M059J (cell line): ENCODE measurements at regions not wholly inside any gene's neighbourhood (a gene's known extent, or its start where the extent isn't known, plus 50 kb on each side); places are given as distances from the start of the nearest gene placed in this dataset.
"Not testable (repeated sequence)": the region's sequence is repeated elsewhere in the genome, so short reads cannot be mapped to it uniquely, and the experiment has no call there.

ENCODE experiments used
- DNase-seq: peaks from one replicate; pipeline ENCODE4 v3.0.0-alpha.2; 2012; ENCODE audit warnings: low read depth

DNA sequence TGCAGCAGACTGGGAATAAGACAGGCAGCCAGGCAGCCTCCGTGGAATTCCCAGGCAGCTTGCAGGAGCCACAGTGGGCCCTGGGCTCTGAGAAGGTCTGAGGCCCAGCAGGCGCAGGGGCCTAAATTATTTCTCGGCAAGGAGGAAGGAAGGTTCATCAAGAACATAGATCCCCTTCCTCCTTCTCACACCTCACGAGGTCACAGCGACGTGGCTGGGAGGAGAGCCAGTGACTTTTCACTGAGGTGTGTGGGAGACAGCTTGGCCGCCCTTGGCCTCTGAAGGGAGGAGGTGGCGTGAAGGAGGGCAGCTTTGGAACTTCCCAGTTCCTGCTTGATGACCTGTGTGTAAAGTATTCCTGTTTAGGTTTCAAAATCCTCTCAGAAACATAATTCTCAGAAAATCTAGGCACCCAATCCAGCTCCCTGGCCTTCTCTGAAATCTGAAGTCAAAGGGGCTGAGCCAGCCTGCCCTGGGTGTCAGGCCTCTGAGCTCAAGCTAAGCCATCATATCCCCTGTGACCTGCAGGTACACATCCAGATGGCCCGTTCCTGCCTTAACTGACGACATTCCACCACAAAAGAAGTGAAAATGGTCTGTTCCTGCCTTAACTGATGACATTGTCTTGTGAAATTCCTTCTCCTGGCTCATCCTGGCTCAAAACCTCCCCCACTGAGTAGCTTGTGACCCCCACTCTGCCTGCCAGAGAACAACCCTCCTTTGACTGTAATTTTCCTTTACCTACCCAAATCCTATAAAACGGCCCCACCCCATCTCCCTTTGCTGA is 161.0 kb downstream of the ADRA2C start:
- DNase-seq: not testable (repeated sequence)

DNA sequence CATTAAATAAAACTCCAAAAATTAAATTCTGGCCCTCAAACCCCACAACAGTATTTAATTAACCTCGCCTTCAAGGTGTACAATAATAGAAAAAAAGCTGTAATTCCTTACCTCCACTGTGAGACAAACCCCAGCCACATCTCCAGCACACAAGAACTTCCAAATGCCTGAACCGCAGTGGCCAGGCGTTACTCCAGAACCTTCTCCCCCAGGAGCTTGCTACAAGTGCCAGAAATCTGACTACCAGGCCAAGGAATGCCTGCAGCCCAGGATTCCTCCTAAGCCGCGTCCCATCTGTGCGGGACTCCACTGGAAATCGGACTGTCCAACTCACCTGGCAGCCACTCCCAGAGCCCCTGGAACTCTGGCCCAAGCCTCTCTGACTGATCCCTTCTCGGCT is 163.2 kb downstream of the ADRA2C start:
- DNase-seq: peak; percentile 5

DNA sequence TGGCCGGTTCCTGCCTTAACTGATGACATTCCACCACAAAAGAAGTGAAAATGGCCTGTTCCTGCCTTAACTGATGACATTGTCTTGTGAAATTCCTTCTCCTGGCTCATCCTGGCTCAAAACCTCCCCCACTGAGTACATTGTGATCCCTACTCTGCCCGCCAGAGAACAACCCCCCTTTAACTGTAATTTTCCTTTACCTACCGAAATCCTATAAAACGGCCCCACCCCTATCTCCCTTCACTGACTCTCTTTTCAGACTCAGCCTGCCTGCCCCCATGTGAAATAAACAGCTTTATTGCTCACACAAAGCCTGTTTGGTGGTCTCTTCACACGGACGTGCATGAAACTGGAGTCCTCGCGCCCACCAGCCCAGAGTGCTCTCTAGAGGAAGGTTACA is 166.5 kb downstream of the ADRA2C start:
- not testable (repeated sequence) for DNase-seq

DNA sequence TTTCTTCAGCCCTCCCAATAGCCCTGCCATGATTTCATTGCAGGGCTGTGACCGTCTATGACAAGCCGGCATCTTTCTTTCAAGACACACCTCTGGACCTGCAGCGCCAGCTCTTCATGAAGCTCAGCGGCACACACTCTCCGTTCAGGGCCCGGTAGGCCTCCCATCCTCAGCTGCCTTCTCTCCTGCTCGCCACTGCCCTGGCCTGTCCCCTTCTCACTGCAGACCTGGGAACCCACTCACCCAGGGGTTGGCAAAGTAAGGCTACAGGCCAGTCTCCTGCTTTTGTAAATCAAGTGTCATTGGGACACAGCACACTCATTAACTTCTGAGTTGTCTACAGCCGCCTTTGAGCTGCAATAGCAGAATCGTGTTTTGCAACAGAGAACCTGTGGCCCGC is 169.2 kb downstream of the ADRA2C start:
- DNase-seq: not testable (repeated sequence)

DNA sequence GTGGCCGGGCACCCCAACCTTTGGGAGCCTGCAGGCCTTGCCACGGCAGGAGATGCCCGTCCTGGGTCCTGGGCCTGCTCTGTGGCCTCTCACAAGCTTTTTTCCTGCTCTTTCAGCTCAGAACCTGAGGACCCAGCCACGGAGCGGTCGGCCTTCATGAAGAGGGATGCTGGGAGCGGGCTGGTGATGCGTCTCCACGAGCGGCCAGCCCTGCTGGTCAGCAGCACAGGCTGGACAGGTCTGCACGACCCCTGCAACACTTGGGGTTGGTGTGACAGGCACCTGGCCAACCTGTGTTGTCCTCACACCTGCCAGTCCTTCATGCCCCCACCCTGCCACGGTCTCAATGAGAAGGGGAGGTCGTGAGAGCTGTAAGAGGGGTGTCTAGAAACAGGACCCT is 170.0 kb downstream of the ADRA2C start:
- no peak for DNase-seq

DNA sequence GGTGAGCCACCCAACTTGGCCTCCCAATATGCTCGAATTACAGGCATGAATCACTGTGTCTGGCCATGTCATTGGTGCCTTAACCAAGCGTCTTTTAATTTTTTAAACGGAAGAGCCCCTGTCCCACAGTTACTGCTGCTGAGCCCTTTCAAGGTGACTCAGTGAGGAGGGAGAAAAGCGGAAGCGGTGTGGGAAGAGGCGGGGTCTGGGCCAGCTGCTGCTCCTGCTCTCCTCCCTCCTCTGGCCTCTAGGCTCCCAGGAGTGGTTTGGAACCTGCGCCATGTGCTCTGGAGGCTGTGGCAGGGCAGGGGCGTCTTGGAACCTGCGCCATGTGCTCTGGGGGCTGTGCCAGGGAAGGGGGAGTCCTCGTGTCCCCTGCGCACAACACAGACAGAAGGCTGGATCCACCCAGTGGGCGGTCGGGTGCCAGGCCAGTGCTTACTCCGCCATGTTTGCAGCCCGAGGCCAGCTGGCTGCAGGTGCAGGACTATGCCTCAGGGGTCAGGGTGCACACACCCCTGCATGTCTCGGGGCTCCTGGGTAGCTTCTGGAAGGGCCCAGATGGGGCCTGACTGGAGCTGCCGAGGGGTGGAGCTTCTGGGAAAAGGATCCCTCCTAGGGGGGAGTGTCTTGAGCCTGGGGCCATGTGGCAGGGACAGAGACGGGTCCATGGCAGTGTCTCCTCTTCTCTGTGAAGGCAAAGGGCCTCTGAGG is 171.8 kb downstream of the ADRA2C start:
- DNase-seq: peak; percentile 87

DNA sequence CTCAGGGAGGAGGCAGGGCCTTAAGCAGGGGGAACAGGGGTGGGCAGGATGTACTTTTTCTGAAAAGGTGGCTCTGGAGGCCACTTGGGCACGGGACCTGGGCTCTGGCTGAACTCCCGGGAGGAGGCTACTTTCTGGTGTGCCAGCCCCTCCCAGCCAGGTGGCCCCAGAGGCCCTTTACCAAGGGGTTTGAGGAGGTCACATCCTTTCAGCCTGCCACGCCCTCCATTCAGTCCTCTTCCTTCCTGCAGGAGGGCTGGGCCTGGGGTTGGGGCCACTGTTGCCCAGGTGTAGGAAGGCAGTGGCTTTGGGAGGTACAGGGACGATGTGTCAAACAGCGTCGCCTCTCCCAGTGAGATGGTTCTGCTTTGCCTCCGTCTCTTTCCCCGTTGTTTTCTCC is 172.5 kb downstream of the ADRA2C start:
- DNase-seq: not testable (repeated sequence)

DNA sequence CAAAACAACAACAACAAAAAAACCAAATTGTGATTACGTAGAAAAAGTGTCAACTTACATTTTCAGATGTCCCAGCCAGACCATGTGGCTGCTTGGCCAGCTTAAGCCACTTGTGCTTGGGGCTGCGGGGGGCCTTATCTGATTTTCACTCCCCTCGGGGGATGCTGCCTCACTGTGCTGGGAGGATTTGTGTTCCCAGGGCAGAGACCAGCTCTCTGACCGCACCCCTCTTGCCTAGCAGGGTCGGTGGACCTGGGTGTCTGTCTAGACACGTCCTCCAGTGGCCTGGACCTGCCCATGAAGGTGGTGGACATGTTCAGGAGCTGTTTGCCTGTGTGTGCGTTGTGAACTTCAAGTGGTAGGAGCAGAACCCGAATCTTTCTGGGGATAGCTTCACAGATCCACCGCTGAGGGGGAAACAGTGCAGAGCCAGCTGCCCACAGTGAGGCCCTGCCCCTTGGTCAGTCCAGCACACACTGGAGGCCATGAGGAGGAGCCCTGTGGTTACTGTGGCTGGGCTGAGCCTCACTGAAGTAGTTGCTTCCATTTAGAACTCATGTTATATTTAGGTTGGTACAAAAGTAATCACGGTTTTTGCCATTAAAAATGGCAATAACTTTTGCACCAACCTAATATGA is 173.9 kb downstream of the ADRA2C start:
- DNase-seq: peak; percentile 30

DNA sequence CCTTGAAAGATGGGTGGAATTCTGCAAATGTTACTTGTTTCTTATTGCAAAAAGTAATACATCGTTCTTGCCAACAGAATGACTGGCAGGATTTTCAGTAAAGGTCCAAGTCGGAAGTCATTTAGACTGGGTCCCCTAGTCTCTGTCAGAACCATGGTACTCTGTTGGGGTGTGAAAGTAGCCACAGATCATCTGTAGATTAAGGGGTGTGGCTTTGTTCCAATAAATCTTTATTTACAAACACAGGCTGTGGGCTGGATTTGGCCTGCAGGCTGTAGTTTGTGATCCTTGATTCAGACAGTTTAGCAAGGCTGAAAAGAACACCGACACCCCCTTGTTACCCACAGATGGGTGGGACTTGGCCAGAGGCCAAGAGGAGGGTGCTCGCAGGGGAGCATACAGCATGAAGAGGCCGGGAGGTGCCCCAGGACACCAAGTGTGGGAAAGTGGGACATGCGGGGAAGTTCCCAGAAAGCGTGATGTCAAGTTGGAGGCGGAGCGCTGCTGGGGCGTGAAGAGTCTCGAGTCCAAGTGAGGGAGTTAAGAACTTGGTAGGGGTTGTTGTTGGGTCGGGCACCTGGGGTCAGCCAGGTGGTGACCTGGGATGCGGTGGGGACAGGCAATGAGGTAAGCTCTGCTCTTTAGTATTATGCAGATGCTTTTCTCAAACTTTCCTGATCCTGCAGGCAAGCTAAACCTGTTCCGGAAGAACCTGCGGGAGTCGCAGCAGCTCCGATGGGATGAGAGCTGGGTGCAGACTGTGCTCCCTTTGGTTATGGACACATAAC is 175.7 kb downstream of the ADRA2C start:
- not testable (repeated sequence) for DNase-seq

DNA sequence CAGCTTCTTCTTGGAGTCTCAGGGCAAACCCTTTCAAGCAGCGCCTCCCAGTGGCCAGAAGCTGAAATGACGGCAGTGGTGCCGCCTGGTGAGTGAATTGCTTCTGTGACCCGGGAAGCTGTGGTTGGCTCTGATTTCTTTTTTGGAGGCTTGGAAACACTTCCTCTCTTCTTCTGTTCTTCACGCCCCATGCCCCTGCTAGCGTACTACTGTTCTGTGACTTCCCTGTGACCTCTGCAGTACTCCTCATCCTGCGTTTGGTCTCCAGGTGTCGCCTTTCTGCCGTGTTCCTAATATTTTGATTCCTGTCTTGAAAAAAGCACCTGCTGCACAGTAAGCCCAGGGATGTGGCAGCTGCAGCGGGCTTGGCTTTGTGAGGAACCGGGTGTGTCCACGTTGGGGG is 176.4 kb downstream of the ADRA2C start:
- DNase-seq: peak; percentile 37

DNA sequence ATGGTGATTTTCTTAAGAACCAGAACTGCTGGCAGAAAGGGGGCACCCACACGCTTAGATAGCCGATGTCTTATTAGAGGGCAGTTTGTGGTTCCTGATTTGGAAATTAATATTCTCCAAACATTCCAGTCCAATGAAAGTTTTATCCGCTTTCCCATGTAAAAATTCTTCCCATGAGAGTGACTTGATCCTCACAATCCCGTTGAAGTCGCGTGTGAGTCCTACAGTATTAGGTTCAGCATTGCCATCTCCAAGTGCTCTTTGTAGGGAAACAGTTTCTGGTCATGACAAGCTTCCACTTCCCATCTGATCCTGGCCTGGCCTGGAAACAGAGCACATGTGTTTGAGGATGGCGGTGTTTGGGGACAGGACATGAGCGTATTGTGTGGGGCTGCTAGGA is 176.9 kb downstream of the ADRA2C start:
- DNase-seq: not testable (repeated sequence)

DNA sequence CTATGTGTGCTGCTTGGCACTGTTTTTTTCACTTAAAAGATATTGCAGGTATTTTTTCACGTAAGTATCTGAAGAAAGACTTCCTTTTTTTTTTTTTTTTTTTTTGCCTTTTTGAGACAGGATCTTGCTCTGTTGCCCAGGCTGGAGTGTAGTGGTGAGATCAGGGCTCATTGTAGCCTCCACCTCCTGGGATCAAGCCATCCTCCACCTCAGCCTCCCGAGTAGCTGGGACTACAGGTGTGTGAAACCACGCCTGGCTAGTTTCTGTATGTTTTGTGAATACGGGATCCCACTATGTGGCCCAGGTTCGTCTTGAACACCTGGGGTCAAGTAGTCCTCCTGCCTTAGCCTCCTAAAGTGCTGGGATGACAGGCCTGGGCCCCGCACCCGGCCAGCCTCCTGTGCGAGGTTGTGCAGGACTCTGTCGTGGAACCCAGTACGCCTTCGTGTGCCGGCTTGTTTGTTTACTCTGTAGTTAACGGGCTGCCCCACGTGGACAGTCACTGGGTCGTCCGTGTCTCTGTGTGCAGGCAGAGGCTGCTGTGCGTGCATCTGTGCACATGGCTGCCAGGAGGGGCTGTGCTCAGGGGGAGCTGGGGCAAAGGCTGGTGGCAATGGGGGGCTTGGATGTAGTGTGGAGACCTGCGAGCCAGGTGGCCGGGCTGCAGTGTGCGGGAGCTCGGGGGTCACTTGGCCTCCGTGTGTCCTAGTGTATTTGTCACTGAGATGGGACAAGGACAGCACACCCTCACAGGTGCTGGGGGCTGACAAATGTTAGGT is 179.5 kb downstream of the ADRA2C start:
- no peak for DNase-seq

DNA sequence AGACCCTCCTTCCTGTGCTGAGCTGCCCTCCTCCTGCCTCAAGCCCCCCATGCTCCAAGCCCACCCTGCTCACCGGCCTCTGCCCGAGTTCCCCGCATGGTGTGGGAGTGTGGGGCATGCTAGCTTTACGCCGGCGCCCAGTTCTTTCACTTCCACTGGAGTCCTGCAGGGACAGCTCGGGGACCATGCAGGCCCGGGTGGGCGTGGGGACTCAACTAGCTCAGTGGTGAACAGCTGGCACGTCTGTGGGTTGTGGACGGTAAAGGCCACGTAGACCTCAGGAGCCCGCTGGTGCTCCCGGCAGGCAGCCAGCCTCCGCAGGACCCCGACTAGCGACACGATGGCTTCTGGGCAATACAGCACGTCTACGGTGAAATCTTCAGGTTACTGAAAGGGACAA is 180.4 kb downstream of the ADRA2C start:
- not testable (repeated sequence) for DNase-seq

DNA sequence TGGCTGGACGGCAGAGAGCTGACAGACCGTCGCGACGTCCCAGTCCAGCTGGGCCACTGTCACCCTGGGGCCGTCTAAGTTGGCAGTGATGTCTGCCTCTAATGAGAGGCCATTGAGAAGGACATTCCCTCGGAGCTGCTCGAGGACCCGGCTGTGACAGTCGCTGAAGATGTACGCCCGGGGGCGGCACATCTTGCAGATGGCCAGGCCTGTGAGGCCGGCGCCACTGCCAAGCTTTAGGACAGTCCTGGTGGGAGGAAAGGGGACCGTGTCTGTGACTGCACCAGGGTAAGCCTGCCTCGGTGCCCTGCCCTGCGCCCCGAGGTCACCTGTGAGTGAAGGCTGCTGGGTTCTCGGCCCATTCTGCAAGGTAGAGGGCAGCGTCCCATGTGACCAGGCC is 181.6 kb downstream of the ADRA2C start:
- DNase-seq: not testable (repeated sequence)

DNA sequence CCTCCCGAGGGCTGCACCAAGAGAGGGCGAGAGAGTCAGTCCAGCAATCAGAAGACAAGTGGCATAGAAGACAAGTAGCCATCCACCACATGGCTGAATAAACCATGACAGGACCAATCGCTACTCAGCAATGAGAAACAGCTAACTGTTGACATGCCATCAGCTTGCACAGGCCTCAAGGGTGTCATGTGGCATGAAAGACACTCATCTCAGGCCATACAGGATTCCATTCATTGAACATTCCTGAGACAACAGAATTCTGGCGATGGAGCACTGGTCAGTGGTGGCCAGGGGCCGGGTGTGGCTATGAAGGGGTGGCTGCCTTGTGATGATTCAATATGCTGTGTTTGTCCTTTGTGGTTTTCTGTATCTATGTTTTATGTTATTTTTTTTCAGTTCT is 182.0 kb downstream of the ADRA2C start:
- peak; percentile 80 for DNase-seq

DNA sequence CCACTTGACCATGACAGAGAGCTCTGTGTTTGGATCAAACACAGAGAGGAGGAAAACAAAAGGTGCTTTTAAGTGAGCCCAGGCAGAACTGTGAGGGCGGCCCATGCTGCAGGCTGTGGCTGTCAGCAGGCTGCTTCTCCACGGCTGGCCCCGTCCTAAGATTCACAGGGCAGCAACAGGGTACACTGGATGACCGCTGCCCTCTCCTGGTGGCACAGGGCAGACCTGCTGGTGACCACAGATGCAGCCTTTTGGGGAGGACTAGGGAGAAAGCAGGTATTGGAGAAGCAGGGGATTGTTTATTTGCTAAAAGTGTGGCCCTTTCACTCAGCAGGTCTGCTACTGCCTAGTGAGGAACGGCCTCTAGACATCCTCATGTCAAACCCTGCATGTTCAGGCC is 183.7 kb downstream of the ADRA2C start:
- peak; percentile 56 for DNase-seq

DNA sequence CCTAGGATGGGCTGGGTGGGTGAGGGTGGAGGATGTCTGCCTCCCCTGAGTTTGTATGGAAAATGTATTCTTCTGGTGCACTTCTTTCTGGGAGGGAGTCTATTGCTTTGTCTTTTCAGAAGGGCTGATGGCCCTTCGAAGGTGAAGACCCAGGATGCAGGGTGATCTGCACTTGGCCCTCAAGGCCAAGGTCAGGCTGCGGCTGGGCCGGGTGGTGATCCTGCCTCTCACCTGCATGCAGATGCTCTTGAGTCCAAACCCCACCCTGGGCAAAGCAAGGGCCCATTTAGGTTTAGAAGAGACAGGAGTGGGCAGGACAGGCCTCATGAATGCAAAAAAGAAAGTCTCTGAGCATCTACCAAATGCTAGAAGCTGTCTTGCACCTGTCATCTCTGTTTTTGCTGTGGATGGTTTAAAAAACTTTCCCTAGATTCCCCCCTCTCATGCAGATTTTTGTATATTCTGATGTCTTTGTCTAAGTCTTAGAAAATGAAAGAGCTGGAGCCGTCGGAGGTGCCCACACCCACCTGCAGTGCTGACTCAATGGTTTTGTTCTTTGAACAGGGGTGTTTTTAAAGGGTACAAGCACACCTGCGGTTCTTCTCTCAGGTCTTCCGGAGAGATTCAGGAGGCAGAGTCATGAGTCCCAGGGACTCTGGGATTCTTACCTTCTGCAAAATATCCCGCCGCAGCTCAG is 186.4 kb downstream of the ADRA2C start:
- not testable (repeated sequence) for DNase-seq

DNA sequence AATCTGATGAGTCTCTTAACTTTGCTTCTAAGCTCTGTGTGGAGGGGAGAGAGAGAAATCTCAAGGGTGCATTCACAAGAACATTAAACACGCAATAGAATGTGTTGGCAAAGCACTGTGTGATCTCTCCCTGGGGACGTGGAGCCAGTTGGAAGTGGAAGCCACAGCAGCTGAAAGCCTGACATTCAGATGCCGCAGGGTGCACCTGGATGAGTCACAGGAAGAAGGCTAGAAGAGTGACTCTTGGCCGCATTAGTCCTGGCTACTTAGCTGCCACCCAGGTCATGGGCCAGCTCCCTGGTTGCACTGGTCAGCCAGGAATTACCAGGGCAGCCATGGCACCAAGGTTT is 186.9 kb downstream of the ADRA2C start:
- peak; percentile 89 for DNase-seq

DNA sequence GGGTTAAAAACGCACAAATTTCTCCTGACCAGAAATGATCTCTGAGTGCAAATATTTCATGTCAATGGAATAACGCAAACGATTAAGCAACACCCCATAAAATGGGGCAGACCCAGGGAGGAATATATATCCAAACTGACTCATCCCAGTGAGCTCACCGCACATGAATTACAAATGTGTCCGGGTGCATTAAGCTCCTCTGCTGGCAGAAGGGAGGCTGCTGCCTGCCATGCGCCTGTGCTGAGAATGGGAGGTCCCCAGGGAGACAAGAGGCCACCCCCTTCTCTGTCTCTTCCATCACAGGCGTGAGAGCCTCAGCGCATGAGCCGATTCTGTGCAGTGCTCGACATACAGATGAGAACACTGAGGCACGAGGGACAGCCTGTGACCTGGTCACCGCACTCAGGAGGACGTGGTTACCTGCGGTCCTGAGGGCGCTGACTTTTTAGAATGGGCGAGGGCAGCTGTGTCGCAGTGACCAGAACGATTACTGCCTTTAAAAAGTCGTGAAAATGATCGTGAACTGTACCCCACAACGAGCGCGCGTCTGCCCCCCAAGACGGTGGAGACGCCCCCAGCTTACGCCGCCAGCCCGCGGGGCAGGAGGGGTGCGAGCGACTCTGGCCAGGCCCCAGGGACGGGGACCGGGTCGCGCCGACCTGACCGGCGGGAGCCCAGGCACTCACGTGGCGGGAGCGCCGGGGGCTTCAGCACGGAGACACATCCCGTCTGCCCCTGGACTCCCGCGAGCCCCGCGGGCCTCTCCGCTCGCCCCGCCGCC is 188.5 kb downstream of the ADRA2C start:
- peak; percentile 95 for DNase-seq
